K562 (cell line): ENCODE measurements at regions not wholly inside any gene's neighbourhood (a gene's known extent, or its start where the extent isn't known, plus 50 kb on each side); places are given as distances from the start of the nearest gene placed in this dataset.

ENCODE experiments used
- FOXA1 ChIP-seq: fragments of 450-650 bp; IDR thresholded peaks from 2 replicates; pipeline ENCODE4 v1.6.1; 2016; ENCODE audit warnings: mild to moderate bottlenecking, borderline replicate concordance
- IRF2 ChIP-seq: sonication (generic); formaldehyde crosslinking; IDR thresholded peaks from 2 replicates; pipeline ENCODE4 v1.8.1; 2022; ENCODE audit warnings: mild to moderate bottlenecking, missing genetic modification reagents
- PHB ChIP-seq: fragments of 250-450 bp; sonication (Bioruptor Pico); IDR thresholded peaks from 2 replicates; pipeline ENCODE4 v1.5.0; 2021
- ZFPM2 ChIP-seq: fragments of 250-450 bp; sonication (Bioruptor Pico); IDR thresholded peaks from 2 replicates; pipeline ENCODE4 v1.5.1; 2022; ENCODE audit warnings: mild to moderate bottlenecking
- ZFX ChIP-seq: sonication (generic); formaldehyde crosslinking; IDR thresholded peaks from 2 replicates; pipeline ENCODE4 v1.8.0; 2022; ENCODE audit warnings: mild to moderate bottlenecking, missing genetic modification reagents, moderate library complexity
- TF ChIP-seq, protein P1 (sequence below): fragments of 150-350 bp; IDR thresholded peaks from 2 replicates; pipeline ENCODE4 v1.6.1; 2014; ENCODE audit warnings: low read depth, mild to moderate bottlenecking, low read length, borderline replicate concordance
- TF ChIP-seq, protein P2 (sequence below), 3 experiments: IDR thresholded peaks in 2 of 3; conservative IDR thresholded peaks in 1 of 3; 2 replicates each; pipeline ENCODE4 v1.5.1; 2011 to 2012; ENCODE audit warnings: low read length in 3 of 3, mild to moderate bottlenecking in 3 of 3, control low read depth in 2 of 3, improper control_type of control experiment in 1 of 3, inconsistent platforms in 1 of 3, low read depth in 1 of 3, mixed read lengths in 1 of 3, moderate library complexity in 1 of 3; ENCODE audit not compliant: insufficient read depth in 2 of 3

DNA sequence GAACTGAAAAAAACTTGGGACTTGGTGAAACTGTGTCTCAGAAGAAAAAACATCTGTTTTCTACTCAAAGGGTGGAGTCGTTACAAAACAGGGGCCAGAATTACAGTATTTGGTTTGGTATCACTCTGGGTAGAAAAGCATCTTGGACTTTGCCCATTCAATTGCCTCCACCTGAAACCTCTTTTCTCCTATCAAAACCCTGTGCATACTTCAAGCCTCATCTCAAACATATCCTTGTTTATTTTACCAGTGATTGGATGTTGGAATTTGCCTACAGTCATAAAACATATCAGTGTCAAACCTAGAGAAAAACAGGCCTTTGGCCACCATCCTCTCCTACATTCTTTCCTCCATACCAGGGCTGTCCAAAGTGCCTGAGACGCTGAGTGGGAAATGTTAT lies 281.5 kb downstream of the PLPP3 start:
- no peak for TF ChIP-seq ZFPM2
- no peak for TF ChIP-seq IRF2 (CRISPR knock-in tag)
- TF ChIP-seq, protein P1, sequence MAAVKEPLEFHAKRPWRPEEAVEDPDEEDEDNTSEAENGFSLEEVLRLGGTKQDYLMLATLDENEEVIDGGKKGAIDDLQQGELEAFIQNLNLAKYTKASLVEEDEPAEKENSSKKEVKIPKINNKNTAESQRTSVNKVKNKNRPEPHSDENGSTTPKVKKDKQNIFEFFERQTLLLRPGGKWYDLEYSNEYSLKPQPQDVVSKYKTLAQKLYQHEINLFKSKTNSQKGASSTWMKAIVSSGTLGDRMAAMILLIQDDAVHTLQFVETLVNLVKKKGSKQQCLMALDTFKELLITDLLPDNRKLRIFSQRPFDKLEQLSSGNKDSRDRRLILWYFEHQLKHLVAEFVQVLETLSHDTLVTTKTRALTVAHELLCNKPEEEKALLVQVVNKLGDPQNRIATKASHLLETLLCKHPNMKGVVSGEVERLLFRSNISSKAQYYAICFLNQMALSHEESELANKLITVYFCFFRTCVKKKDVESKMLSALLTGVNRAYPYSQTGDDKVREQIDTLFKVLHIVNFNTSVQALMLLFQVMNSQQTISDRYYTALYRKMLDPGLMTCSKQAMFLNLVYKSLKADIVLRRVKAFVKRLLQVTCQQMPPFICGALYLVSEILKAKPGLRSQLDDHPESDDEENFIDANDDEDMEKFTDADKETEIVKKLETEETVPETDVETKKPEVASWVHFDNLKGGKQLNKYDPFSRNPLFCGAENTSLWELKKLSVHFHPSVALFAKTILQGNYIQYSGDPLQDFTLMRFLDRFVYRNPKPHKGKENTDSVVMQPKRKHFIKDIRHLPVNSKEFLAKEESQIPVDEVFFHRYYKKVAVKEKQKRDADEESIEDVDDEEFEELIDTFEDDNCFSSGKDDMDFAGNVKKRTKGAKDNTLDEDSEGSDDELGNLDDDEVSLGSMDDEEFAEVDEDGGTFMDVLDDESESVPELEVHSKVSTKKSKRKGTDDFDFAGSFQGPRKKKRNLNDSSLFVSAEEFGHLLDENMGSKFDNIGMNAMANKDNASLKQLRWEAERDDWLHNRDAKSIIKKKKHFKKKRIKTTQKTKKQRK, result no peak
- TF ChIP-seq ZFX (CRISPR knock-in tag), result no peak
- TF ChIP-seq PHB (CRISPR knock-in tag), result no peak
- no peak for TF ChIP-seq FOXA1
- TF ChIP-seq, protein P2, sequence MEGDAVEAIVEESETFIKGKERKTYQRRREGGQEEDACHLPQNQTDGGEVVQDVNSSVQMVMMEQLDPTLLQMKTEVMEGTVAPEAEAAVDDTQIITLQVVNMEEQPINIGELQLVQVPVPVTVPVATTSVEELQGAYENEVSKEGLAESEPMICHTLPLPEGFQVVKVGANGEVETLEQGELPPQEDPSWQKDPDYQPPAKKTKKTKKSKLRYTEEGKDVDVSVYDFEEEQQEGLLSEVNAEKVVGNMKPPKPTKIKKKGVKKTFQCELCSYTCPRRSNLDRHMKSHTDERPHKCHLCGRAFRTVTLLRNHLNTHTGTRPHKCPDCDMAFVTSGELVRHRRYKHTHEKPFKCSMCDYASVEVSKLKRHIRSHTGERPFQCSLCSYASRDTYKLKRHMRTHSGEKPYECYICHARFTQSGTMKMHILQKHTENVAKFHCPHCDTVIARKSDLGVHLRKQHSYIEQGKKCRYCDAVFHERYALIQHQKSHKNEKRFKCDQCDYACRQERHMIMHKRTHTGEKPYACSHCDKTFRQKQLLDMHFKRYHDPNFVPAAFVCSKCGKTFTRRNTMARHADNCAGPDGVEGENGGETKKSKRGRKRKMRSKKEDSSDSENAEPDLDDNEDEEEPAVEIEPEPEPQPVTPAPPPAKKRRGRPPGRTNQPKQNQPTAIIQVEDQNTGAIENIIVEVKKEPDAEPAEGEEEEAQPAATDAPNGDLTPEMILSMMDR (IDR thresholded peaks at IDR 0.05 in 2 of 3, conservative IDR thresholded peaks at IDR 0.05 in 1 of 3; ENCODE audit: insufficient read depth in 2 of 3, low read depth in 1 of 3, low read length in 3 of 3), result no peak
